IMR-90 (cell line): ENCODE measurements at regions not wholly inside any gene's neighbourhood (a gene's known extent, or its start where the extent isn't known, plus 50 kb on each side); places are given as distances from the start of the nearest gene placed in this dataset.

ENCODE experiments used
- BHLHE40 ChIP-seq: fragments of 150-350 bp; IDR thresholded peaks from 2 replicates; pipeline ENCODE4 v1.6.1; 2016; ENCODE audit warnings: mild to moderate bottlenecking, low read depth, low read length
- CEBPB ChIP-seq: IDR thresholded peaks from 2 replicates; pipeline ENCODE4 v1.6.1; 2012; ENCODE audit warnings: low read depth, low read length, improper control_type of control experiment
- CHD1 ChIP-seq: IDR thresholded peaks from 2 replicates; pipeline ENCODE4 v1.6.1; 2012; ENCODE audit warnings: low read depth, low read length, improper control_type of control experiment
- ELK1 ChIP-seq: fragments of 150-350 bp; IDR thresholded peaks from 2 replicates; pipeline ENCODE4 v1.6.1; 2016; ENCODE audit warnings: low read depth, mild to moderate bottlenecking, low read length, moderate library complexity, borderline replicate concordance
- MAZ ChIP-seq: IDR thresholded peaks from 2 replicates; pipeline ENCODE4 v1.6.1; 2012; ENCODE audit warnings: low read depth, mild to moderate bottlenecking, low read length, improper control_type of control experiment, moderate library complexity, borderline replicate concordance
- MXI1 ChIP-seq: IDR thresholded peaks from 2 replicates; pipeline ENCODE4 v1.6.1; 2012; ENCODE audit warnings: low read depth, mild to moderate bottlenecking, low read length, moderate library complexity, borderline replicate concordance
- NFE2L2 ChIP-seq: fragments of 150-350 bp; IDR thresholded peaks from 2 replicates; pipeline ENCODE4 v1.6.1; 2016; ENCODE audit warnings: low read depth, mild to moderate bottlenecking, low read length
- POLR2A ChIP-seq: IDR thresholded peaks from 2 replicates; pipeline ENCODE4 v1.6.1; 2012; ENCODE audit warnings: mild to moderate bottlenecking, low read depth, low read length
- RAD21 ChIP-seq: IDR thresholded peaks from 2 replicates; pipeline ENCODE4 v1.6.1; 2012; ENCODE audit warnings: low read length, improper control_type of control experiment
- RCOR1 ChIP-seq: IDR thresholded peaks from 2 replicates; pipeline ENCODE4 v1.6.1; 2012; ENCODE audit warnings: mild to moderate bottlenecking, low read length, improper control_type of control experiment; ENCODE audit not compliant: insufficient replicate concordance
- RFX5 ChIP-seq: IDR thresholded peaks from 2 replicates; pipeline ENCODE4 v1.8.0; 2012; ENCODE audit warnings: low read depth, mild to moderate bottlenecking, low read length, moderate library complexity
- SMC3 ChIP-seq: fragments of 150-350 bp; IDR thresholded peaks from 2 replicates; pipeline ENCODE4 v1.6.1; 2016; ENCODE audit warnings: low read depth, mild to moderate bottlenecking, antibody characterized with exemption, low read length, moderate library complexity
- USF2 ChIP-seq: fragments of 150-350 bp; IDR thresholded peaks from 2 replicates; pipeline ENCODE4 v1.6.1; 2017; ENCODE audit warnings: mild to moderate bottlenecking, antibody characterized with exemption, low read length, low read depth
- TF ChIP-seq, protein P1 (sequence below): conservative IDR thresholded peaks from 2 replicates; pipeline ENCODE4 v1.5.1; 2012; ENCODE audit warnings: mild to moderate bottlenecking, low read depth, low read length, improper control_type of control experiment

GRCh38 chr2:177127821-177128220 is 84.8 kb upstream of the HNRNPA3 start:
- TF ChIP-seq POLR2A, result no peak
- TF ChIP-seq RCOR1, result no peak
- TF ChIP-seq, protein P1, sequence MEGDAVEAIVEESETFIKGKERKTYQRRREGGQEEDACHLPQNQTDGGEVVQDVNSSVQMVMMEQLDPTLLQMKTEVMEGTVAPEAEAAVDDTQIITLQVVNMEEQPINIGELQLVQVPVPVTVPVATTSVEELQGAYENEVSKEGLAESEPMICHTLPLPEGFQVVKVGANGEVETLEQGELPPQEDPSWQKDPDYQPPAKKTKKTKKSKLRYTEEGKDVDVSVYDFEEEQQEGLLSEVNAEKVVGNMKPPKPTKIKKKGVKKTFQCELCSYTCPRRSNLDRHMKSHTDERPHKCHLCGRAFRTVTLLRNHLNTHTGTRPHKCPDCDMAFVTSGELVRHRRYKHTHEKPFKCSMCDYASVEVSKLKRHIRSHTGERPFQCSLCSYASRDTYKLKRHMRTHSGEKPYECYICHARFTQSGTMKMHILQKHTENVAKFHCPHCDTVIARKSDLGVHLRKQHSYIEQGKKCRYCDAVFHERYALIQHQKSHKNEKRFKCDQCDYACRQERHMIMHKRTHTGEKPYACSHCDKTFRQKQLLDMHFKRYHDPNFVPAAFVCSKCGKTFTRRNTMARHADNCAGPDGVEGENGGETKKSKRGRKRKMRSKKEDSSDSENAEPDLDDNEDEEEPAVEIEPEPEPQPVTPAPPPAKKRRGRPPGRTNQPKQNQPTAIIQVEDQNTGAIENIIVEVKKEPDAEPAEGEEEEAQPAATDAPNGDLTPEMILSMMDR, result no peak
- no peak for TF ChIP-seq CHD1
- TF ChIP-seq BHLHE40, result no peak
- no peak for TF ChIP-seq NFE2L2
- no peak for TF ChIP-seq USF2
- TF ChIP-seq SMC3, result no peak
- TF ChIP-seq RAD21, result no peak
- TF ChIP-seq MXI1, result no peak
- TF ChIP-seq ELK1, result no peak
- TF ChIP-seq CEBPB, result no peak
- TF ChIP-seq RFX5, result no peak
- TF ChIP-seq MAZ, result no peak
